OCI-LY3 (cell line): ENCODE measurements at regions not wholly inside any gene's neighbourhood (a gene's known extent, or its start where the extent isn't known, plus 50 kb on each side); places are given as distances from the start of the nearest gene placed in this dataset.

Source experiments
- H2AFZ ChIP-seq: fragments of 200-600, 300-600 bp; shearing (Covaris generic); 2 replicates; pipeline ENCODE4 v1.6.0; 2014; ENCODE audit warnings: antibody characterized with exemption, low read depth, low read length
- H3K27ac ChIP-seq: fragments of 200-600, 300-600 bp; sonication (generic); 2 replicates; pipeline ENCODE4 v1.5.1; 2014; ENCODE audit warnings: mild to moderate bottlenecking, low read length, moderate library complexity, mixed read lengths
- H3K27me3 ChIP-seq: fragments of 200-600, 300-600 bp; sonication (generic); 2 replicates; pipeline ENCODE4 v1.6.1; 2014; ENCODE audit warnings: low read depth, low read length, mixed read lengths
- H3K36me3 ChIP-seq: fragments of 200-600, 300-600 bp; sonication (generic); replicated peaks from 2 replicates; pipeline ENCODE3; 2014; ENCODE audit warnings: low read depth, low read length, mixed read lengths
- H3K4me1 ChIP-seq: fragments of 300-600, 200-600 bp; sonication (generic); 2 replicates; pipeline ENCODE4 v1.6.1; 2014; ENCODE audit warnings: low read length, mixed read lengths
- H3K4me2 ChIP-seq: fragments of 200-600, 300-600 bp; sonication (generic); 2 replicates; pipeline ENCODE4 v1.6.1; 2014; ENCODE audit warnings: low read length, mixed read lengths
- H3K4me3 ChIP-seq: fragments of 300-600, 200-600 bp; sonication (generic); 2 replicates; pipeline ENCODE4 v1.5.1; 2014; ENCODE audit warnings: antibody characterized with exemption, mild to moderate bottlenecking, low read length, moderate library complexity
- H3K79me2 ChIP-seq: fragments of 300-600, 200-600 bp; shearing (Covaris generic); 2 replicates; pipeline ENCODE4 v1.6.1; 2014; ENCODE audit warnings: mild to moderate bottlenecking, low read length, mixed read lengths
- H3K9ac ChIP-seq: fragments of 300-600, 200-600 bp; shearing (Covaris generic); 2 replicates; pipeline ENCODE4 v1.6.0; 2014; ENCODE audit warnings: mild to moderate bottlenecking, low read length, moderate library complexity
- H3K9me3 ChIP-seq: fragments of 200-600, 300-600 bp; shearing (Covaris generic); 2 replicates; pipeline ENCODE4 v1.6.1; 2014; ENCODE audit warnings: low read length, mixed read lengths; ENCODE audit not compliant: insufficient read depth
- H4K20me1 ChIP-seq: fragments of 200-600, 300-600 bp; sonication (generic); 2 replicates; pipeline ENCODE4 v1.6.1; 2016; ENCODE audit warnings: low read length, mixed read lengths; ENCODE audit not compliant: insufficient read depth
- CTCF ChIP-seq: fragments of 200-600, 300-600 bp; sonication (generic); IDR thresholded peaks from 2 replicates; pipeline ENCODE4 v1.5.1; 2014; ENCODE audit warnings: antibody characterized with exemption, low read length, low read depth
- EZH2phosphoT487 ChIP-seq: fragments of 200-600 bp; shearing (Covaris generic); IDR thresholded peaks from 2 replicates; pipeline ENCODE4 v1.6.1; 2018; ENCODE audit warnings: antibody characterized with exemption, mixed run types, low read depth

DNA sequence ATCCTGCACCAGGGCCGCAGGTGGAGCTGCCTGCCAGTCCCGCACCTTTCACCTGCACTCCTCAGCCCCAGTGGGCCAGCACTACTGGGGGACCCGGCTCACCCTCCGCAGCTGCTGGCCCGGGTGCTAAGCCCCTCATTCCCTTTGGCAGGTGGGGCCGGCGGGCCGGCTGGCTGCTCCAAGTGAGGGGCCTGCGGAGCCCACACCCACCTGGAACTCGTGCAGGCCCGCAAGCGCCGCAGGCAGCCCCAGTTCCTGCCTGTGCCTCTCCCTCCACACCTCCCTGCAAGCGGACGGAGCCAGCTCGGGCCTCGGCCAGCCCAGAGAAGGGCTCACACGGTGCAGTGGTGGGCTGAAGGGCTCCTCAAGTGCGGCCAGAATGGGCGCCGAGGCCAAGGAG lies 199.0 kb upstream of the HS3ST5 start:
- TF ChIP-seq EZH2phosphoT487 = no peak
- no peak for TF ChIP-seq CTCF
- no peaks in the 10 kb centered on the region for H3K36me3 ChIP-seq
- no peaks in the 10 kb centered on the region for H3K27me3 ChIP-seq
- no peak overlapping the region for H3K27ac ChIP-seq
- no peak overlapping the region for H3K4me3 ChIP-seq
- no peak overlapping the region for H3K4me2 ChIP-seq
- no peaks in the 10 kb centered on the region for H3K79me2 ChIP-seq
- H3K9ac ChIP-seq = no peak overlapping the region
- no peaks in the 10 kb centered on the region for H4K20me1 ChIP-seq
- no peaks in the 10 kb centered on the region for H3K9me3 ChIP-seq
- no peak overlapping the region for H2AFZ ChIP-seq
- peaks cover 13% of the 10 kb centered on the region for H3K4me1 ChIP-seq

GRCh38 chr6:114537977-114538376 lies 195.2 kb upstream of the HS3ST5 start:
- H3K4me1 ChIP-seq = no peaks in the 10 kb centered on the region

GRCh38 chr6:114534813-114535212 lies 192.0 kb upstream of the HS3ST5 start:
- H3K4me1 ChIP-seq = peaks cover 5% of the 10 kb centered on the region; the same call in 1 of the 2 replicates
- no peaks in the 10 kb centered on the region for H4K20me1 ChIP-seq
- no peaks in the 10 kb centered on the region for H3K36me3 ChIP-seq
- no peaks in the 10 kb centered on the region for H3K79me2 ChIP-seq
- H2AFZ ChIP-seq = no peak overlapping the region
- TF ChIP-seq EZH2phosphoT487 = no peak
- no peak for TF ChIP-seq CTCF
- H3K27ac ChIP-seq = no peak overlapping the region
- no peak overlapping the region for H3K4me3 ChIP-seq
- no peaks in the 10 kb centered on the region for H3K27me3 ChIP-seq
- no peak overlapping the region for H3K4me2 ChIP-seq
- H3K9me3 ChIP-seq = no peaks in the 10 kb centered on the region
- H3K9ac ChIP-seq = no peak overlapping the region

More at GRCh38 chr6:114537977-114538376, 195.2 kb upstream of the HS3ST5 start:
- H3K4me2 ChIP-seq = no peak overlapping the region
- H3K36me3 ChIP-seq = no peaks in the 10 kb centered on the region
- TF ChIP-seq CTCF (no peak), EZH2phosphoT487 (no peak)
- H3K27me3 ChIP-seq = no peaks in the 10 kb centered on the region
- no peaks in the 10 kb centered on the region for H4K20me1 ChIP-seq
- H2AFZ ChIP-seq = no peak overlapping the region
- no peak overlapping the region for H3K27ac ChIP-seq
- no peaks in the 10 kb centered on the region for H3K79me2 ChIP-seq
- no peak overlapping the region for H3K9ac ChIP-seq
- no peak overlapping the region for H3K4me3 ChIP-seq
- no peaks in the 10 kb centered on the region for H3K9me3 ChIP-seq

GRCh38 chr6:114524081-114524480 lies 181.3 kb upstream of the HS3ST5 start:
- H3K4me2 ChIP-seq = no peak overlapping the region

More at GRCh38 chr6:114524081-114524480, 181.3 kb upstream of the HS3ST5 start:
- no peak overlapping the region for H2AFZ ChIP-seq
- no peaks in the 10 kb centered on the region for H3K27me3 ChIP-seq
- TF ChIP-seq EZH2phosphoT487 (no peak), CTCF (no peak)
- H4K20me1 ChIP-seq = no peaks in the 10 kb centered on the region
- peaks cover 50% of the 10 kb centered on the region for H3K4me1 ChIP-seq
- no peaks in the 10 kb centered on the region for H3K9me3 ChIP-seq
- H3K79me2 ChIP-seq = no peaks in the 10 kb centered on the region
- H3K9ac ChIP-seq = no peak overlapping the region
- H3K27ac ChIP-seq = no peak overlapping the region
- H3K36me3 ChIP-seq = no peaks in the 10 kb centered on the region
- no peak overlapping the region for H3K4me3 ChIP-seq
